OCI-LY1 (cell line): ENCODE measurements at regions not wholly inside any gene's neighbourhood (a gene's known extent, or its start where the extent isn't known, plus 50 kb on each side); places are given as distances from the start of the nearest gene placed in this dataset.

ENCODE experiments used
- EZH2 ChIP-seq: fragments of 200-600 bp; sonication (generic), shearing (Covaris generic); IDR thresholded peaks from 2 replicates; pipeline ENCODE4 v1.8.0; 2017; ENCODE audit warnings: borderline replicate concordance, mixed run types, mild to moderate bottlenecking, antibody characterized with exemption, low read length, moderate library complexity, mixed read lengths
- TF ChIP-seq, protein P1 (sequence below): fragments of 200-600 bp; sonication (generic), shearing (Covaris generic); IDR thresholded peaks from 2 replicates; pipeline ENCODE4 v1.5.1; 2017; ENCODE audit warnings: mild to moderate bottlenecking, antibody characterized with exemption, low read length, moderate library complexity, mixed read lengths

DNA sequence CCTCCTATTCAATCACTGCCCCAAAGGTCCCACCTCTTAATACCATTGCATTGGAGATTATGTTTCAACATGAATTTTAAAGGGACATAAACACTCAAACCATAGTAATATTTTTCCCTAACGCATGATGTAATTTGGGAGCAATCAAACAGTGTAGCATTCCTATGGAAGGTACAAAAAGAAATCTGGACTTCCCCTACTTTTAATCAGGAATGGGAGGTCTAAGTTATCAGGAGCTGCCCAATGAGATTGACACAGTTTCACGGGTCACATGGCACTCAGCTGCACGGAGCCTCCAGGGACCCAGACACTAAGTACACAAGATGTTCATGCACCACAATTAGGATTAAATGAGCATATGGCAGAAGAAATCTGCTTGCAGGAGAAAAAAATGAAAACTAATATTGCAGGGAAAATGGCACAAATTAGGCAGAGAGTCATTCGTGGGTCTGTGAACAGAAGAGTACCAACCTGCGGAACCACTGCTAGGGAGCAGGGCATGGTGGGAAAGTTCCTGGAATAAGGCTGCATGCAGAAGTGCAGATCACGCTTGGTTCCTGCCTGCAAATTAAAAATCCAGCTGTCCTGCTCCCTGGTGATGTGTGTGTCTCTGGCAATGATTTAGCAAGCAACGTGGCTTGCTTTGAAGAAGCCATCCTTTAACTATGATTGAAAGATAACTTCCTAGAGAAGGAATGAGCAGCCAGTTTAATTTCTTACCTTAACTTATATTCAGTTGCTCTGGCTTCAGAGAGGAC lies 326.6 kb upstream of the ID2 start:
- TF ChIP-seq, protein P1, sequence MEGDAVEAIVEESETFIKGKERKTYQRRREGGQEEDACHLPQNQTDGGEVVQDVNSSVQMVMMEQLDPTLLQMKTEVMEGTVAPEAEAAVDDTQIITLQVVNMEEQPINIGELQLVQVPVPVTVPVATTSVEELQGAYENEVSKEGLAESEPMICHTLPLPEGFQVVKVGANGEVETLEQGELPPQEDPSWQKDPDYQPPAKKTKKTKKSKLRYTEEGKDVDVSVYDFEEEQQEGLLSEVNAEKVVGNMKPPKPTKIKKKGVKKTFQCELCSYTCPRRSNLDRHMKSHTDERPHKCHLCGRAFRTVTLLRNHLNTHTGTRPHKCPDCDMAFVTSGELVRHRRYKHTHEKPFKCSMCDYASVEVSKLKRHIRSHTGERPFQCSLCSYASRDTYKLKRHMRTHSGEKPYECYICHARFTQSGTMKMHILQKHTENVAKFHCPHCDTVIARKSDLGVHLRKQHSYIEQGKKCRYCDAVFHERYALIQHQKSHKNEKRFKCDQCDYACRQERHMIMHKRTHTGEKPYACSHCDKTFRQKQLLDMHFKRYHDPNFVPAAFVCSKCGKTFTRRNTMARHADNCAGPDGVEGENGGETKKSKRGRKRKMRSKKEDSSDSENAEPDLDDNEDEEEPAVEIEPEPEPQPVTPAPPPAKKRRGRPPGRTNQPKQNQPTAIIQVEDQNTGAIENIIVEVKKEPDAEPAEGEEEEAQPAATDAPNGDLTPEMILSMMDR: no peak
- no peak for TF ChIP-seq EZH2
